ENCODE measurements at regions not wholly inside any gene's neighbourhood (a gene's known extent, or its start where the extent isn't known, plus 50 kb on each side); places are given as distances from the start of the nearest gene placed in this dataset.

DNA sequence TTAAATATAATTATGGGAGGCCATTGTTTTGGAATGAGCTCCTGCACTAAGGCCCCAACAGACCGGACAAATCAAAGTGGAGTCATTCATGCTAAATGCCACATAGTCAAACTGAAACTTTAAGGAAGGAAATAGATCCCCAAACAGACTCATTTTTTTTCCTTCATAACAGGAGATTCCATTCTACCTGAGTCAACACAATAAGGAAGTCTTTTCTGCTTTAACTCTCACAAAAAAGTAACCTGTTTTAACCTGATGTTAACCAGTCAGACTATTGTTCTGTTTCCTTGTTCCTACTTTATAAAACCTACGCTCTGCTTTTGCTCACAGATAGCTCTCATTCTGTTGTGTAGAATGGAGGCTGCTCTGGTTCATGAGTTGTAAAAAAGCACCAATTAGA lies 234.9 kb downstream of the YTHDC2 start:
- TF ChIP-seq, protein P1, sequence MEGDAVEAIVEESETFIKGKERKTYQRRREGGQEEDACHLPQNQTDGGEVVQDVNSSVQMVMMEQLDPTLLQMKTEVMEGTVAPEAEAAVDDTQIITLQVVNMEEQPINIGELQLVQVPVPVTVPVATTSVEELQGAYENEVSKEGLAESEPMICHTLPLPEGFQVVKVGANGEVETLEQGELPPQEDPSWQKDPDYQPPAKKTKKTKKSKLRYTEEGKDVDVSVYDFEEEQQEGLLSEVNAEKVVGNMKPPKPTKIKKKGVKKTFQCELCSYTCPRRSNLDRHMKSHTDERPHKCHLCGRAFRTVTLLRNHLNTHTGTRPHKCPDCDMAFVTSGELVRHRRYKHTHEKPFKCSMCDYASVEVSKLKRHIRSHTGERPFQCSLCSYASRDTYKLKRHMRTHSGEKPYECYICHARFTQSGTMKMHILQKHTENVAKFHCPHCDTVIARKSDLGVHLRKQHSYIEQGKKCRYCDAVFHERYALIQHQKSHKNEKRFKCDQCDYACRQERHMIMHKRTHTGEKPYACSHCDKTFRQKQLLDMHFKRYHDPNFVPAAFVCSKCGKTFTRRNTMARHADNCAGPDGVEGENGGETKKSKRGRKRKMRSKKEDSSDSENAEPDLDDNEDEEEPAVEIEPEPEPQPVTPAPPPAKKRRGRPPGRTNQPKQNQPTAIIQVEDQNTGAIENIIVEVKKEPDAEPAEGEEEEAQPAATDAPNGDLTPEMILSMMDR (IDR thresholded peaks at IDR 0.05), result no peak
- TF ChIP-seq POLR2A (IDR thresholded peaks at IDR 0.05) (no peak), POLR2AphosphoS5 (IDR thresholded peaks at IDR 0.05) (no peak)

Data from breast epithelium (tissue), 3 donors.